Upper lobe of left lung (tissue), 6 donors: ENCODE measurements at regions not wholly inside any gene's neighbourhood (a gene's known extent, or its start where the extent isn't known, plus 50 kb on each side); places are given as distances from the start of the nearest gene placed in this dataset.
"Not testable (repeated sequence)": the region's sequence is repeated elsewhere in the genome, so short reads cannot be mapped to it uniquely, and the experiment has no call there.

Experiments
- ATAC-seq, 2 donors: fragments of 200-7000 bp; cut with Tn5 transposase; one replicate each; pipeline ENCODE4 v1.9.1; 2022; ENCODE audit warnings: mild to moderate bottlenecking in 2 of 2, moderate library complexity in 2 of 2; ENCODE audit not compliant: low FRiP score in 2 of 2
- DNase-seq, 2 donors: peaks; one replicate each; pipeline ENCODE4 v3.0.0-alpha.2; 2019 to 2020
- H3K27ac ChIP-seq, 4 donors: fragments of 200-600 bp; sonication (generic); one replicate each; pipeline ENCODE4 v1.5.1; 2016 to 2019
- H3K27me3 ChIP-seq, 4 donors: fragments of 200-600 bp; sonication (generic); one replicate each; pipeline ENCODE4 v1.5.1; 2017 to 2019
- H3K36me3 ChIP-seq, 4 donors: fragments of 200-600 bp; sonication (generic); one replicate each; pipeline ENCODE4 v1.5.1; 2016 to 2019
- H3K4me1 ChIP-seq, 4 donors: fragments of 200-600 bp; sonication (generic); one replicate each; pipeline ENCODE4 v1.5.1; 2018 to 2019
- H3K4me3 ChIP-seq, 4 donors: fragments of 200-600 bp; sonication (generic); one replicate each; pipeline ENCODE4 v1.5.1; 2017 to 2019; ENCODE audit warnings: mild to moderate bottlenecking in 2 of 4, moderate library complexity in 1 of 4
- H3K9me3 ChIP-seq, 4 donors: fragments of 200-600 bp; sonication (generic); one replicate each; pipeline ENCODE4 v1.5.1; 2018 to 2019
- EP300 ChIP-seq, 4 donors: sonication (generic); formaldehyde crosslinking; IDR thresholded peaks; one replicate each; pipeline ENCODE4 v1.5.1; 2017; ENCODE audit warnings: antibody characterized with exemption in 4 of 4, control low read depth in 2 of 4
- POLR2AphosphoS5 ChIP-seq, 2 donors: sonication (generic); formaldehyde crosslinking; IDR thresholded peaks; one replicate each; pipeline ENCODE4 v1.5.1; 2017; ENCODE audit warnings: antibody characterized with exemption in 2 of 2
- WGBS, 2 donors: methylation state at CpG; one replicate each; pipeline ENCODE4 v1.1.5; 2017 to 2018; 5-methylcytosine and 5-hydroxymethylcytosine counted together
- TF ChIP-seq, protein P1 (sequence below), 6 experiments: fragments of 450-650 bp in 4 of 6; fragments of 200-600 bp in 2 of 6; sonication (generic) in 2 of 6; IDR thresholded peaks; one replicate each; pipeline ENCODE4 v1.5.1; 2016 to 2019; ENCODE audit warnings: antibody characterized with exemption in 6 of 6
- donor health status: DM: no; HTN: no; CAD: no; lungs with moderate emphysema.
- donor health status: DM: no; HTN: yes; CAD: no; lungs with severe emphysema.

DNA sequence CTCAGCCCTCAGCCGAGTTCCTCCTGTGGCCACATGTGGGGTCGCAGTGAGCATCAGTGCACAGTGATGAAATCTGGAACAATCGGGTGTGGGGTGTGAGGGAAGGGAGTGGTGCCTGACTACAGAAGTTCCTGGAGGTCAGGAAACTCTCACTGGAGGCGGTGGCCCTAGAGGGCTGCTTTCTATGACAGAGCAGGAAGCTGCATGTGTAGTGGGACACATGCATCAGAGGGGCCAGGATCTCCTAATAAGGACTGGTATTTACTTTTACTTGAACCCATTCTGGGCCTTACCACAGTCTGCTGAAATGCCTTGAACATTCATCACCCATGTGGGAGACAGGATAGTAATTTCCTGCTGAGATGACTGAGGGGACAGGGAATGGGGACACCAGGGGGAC lies 952.0 kb downstream of the SPATA31A6 start:
- not testable (repeated sequence) for H3K9me3 ChIP-seq, H3K4me1 ChIP-seq, H3K27me3 ChIP-seq, DNase-seq, H3K4me3 ChIP-seq, ATAC-seq, H3K36me3 ChIP-seq, H3K27ac ChIP-seq
- TF ChIP-seq EP300 (IDR thresholded peaks at IDR 0.05) (peak in 2 of 4 donors; percentile 53 to 65), POLR2AphosphoS5 (IDR thresholded peaks at IDR 0.05) (peak; percentile 21 to 61)
- TF ChIP-seq, protein P1, sequence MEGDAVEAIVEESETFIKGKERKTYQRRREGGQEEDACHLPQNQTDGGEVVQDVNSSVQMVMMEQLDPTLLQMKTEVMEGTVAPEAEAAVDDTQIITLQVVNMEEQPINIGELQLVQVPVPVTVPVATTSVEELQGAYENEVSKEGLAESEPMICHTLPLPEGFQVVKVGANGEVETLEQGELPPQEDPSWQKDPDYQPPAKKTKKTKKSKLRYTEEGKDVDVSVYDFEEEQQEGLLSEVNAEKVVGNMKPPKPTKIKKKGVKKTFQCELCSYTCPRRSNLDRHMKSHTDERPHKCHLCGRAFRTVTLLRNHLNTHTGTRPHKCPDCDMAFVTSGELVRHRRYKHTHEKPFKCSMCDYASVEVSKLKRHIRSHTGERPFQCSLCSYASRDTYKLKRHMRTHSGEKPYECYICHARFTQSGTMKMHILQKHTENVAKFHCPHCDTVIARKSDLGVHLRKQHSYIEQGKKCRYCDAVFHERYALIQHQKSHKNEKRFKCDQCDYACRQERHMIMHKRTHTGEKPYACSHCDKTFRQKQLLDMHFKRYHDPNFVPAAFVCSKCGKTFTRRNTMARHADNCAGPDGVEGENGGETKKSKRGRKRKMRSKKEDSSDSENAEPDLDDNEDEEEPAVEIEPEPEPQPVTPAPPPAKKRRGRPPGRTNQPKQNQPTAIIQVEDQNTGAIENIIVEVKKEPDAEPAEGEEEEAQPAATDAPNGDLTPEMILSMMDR (IDR thresholded peaks at IDR 0.05), result peak in 1 of 6 experiments; percentile 16
- 53% methylated on average over 4 of the region's 4 CpGs; no CpG with 5 or more reads in 1 of the 2 donors for WGBS, 2 donors

DNA sequence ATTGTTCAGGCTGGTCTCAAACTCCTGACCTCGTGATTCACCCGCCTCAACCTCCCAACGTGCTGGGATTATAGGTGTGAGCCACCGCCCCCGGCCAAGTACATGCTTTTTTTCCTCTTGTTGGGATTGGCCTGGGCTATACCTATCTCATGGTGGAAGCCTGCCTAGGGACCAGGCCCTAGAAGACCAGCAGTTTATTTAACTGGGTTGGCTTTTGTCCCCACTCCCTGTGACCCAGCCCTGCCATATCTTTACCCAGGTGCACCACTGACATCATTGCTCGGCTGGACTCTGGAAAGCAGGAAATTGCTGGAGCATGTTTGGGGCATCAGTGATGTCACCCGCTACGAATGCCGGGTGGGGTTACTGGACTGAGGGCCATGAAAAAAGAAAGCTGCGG lies 955.5 kb downstream of the SPATA31A6 start:
- DNase-seq, H3K4me3 ChIP-seq, H3K27me3 ChIP-seq, H3K4me1 ChIP-seq, H3K36me3 ChIP-seq, H3K9me3 ChIP-seq, ATAC-seq: not testable (repeated sequence)
- 85 to 88% methylated on average over 6 of the region's 10 CpGs for WGBS, 2 donors
- peak overlapping the region in 3 of 4 donors; percentile 56 to 74 (median 64) for H3K27ac ChIP-seq
- TF ChIP-seq EP300 (IDR thresholded peaks at IDR 0.05), result peak in 1 of 4 donors; percentile 31

DNA sequence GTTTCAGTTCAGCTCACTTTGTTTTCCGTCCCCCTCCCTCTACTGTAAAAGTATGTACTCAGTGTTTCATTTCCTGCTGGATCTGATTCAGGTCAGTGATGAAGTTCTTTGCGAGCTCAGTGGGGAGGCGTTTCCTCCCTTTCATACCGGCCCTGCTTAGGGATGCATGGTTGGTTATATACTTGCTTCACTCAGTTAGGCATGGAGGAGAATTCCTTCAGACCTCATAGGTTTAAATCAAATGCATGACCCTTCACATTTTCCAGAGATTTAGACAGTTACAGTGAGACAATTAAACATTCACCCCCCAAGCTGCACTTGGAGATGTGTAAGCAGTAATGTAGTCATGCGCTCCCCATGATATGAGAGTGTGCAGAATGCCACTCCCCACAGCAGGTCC lies 955.9 kb downstream of the SPATA31A6 start:
- peak overlapping the region in 2 of 4 donors; percentile 30 to 34 for H3K27ac ChIP-seq
- 88% methylated on average over 2 of the region's 5 CpGs; no CpG with 5 or more reads in 1 of the 2 donors for WGBS, 2 donors
- H3K27me3 ChIP-seq, DNase-seq, H3K4me3 ChIP-seq, H3K4me1 ChIP-seq, H3K9me3 ChIP-seq, H3K36me3 ChIP-seq, ATAC-seq: not testable (repeated sequence)

DNA sequence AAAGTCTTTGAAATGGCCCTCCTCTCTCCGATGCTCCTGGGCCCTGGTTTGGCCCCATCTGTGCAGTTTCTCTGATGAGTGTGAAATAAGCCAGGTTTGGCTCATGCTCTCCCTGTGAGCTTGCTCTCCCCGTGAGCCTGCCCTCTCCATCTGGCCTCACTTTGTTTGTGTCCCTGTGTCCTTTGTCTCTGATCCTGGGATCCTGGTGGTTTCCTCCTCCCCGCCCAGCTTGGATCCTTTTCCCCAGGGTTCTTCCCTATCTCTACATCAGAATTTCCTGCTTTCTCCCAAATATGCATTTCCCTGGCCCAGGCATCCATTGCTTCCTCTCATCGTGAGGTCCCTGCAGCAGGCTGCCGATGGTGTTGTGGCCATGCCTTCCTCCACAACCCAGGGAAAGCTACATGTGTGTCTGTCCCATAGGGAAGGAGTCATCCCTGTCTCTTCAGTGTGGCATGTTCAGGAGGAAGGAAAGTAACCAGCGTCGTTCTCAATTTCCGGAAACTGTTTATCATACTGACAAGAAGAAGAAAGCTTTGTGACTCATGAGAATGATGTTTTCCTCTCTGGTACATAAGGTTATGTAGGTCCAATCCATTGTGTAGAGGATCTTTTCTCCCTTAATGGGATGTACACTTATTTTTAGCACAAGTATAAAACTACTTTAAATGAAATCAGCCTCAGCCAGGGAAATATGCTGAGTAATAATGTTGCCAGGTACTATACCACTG lies 956.6 kb downstream of the SPATA31A6 start:
- TF ChIP-seq POLR2AphosphoS5 (IDR thresholded peaks at IDR 0.05) (peak; percentile 57 to 60), EP300 (IDR thresholded peaks at IDR 0.05) (peak in 2 of 4 donors; percentile 89 to 92)
- not testable (repeated sequence) for ATAC-seq, H3K9me3 ChIP-seq, H3K36me3 ChIP-seq, DNase-seq, H3K27me3 ChIP-seq, H3K4me1 ChIP-seq, H3K4me3 ChIP-seq
- WGBS, 2 donors, result 55 to 74% methylated on average over 6 to 8 of the region's 8 CpGs
- peak overlapping the region in 3 of 4 donors; percentile 30 to 59 (median 34) for H3K27ac ChIP-seq
